Breast epithelium (tissue), 3 donors: ENCODE measurements at regions not wholly inside any gene's neighbourhood (a gene's known extent, or its start where the extent isn't known, plus 50 kb on each side); places are given as distances from the start of the nearest gene placed in this dataset.

Source experiments
- CTCF ChIP-seq, 3 donors: fragments of 450-650 bp; IDR thresholded peaks; one replicate each; pipeline ENCODE4 v1.5.1; 2016 to 2017; ENCODE audit warnings: antibody characterized with exemption in 3 of 3, mild to moderate bottlenecking in 3 of 3, moderate library complexity in 3 of 3
- POLR2AphosphoS5 ChIP-seq, 3 donors: sonication (generic); formaldehyde crosslinking; IDR thresholded peaks; one replicate each; pipeline ENCODE4 v1.6.1; 2017; ENCODE audit warnings: antibody characterized with exemption in 3 of 3

DNA sequence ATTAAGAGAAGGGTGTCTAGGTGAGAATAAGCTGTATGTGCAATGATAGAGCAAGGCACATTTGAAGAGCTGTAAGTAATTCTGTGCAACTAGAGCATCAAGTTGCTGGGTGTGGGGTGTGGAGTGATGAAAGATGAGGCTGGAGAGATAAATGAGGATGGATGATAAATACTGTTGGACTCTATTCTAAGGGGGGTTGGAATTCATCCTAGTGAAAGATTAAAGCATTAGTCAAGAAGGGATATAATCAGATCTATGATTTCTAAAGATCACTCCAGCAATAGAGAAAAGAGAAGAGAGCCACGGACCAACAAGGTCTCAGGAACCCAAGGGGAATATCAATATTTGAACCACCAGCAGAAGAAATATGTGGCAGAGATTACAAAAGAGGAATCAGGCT, 415.0 kb upstream of the RPS6KA3 start:
- TF ChIP-seq CTCF (IDR thresholded peaks at IDR 0.05) (no peak), POLR2AphosphoS5 (IDR thresholded peaks at IDR 0.05) (no peak)
